Epithelial cell of esophagus (primary cell): ENCODE measurements at regions not wholly inside any gene's neighbourhood (a gene's known extent, or its start where the extent isn't known, plus 50 kb on each side); places are given as distances from the start of the nearest gene placed in this dataset.

Experiments
- DNase-seq: peaks from one replicate; pipeline ENCODE4 v3.0.0; 2010; ENCODE audit warnings: low read depth
- H3K4me3 ChIP-seq: 2 replicates; pipeline ENCODE4 v1.5.1; 2011; ENCODE audit warnings: mild to moderate bottlenecking, low read length, control low read depth
- TF ChIP-seq, protein P1 (sequence below): IDR thresholded peaks from 2 replicates; pipeline ENCODE4 v1.5.1; 2011; ENCODE audit warnings: low read depth, mild to moderate bottlenecking, low read length, control low read depth, inconsistent platforms; ENCODE audit not compliant: insufficient read depth; ENCODE audit errors: missing control alignments

DNA sequence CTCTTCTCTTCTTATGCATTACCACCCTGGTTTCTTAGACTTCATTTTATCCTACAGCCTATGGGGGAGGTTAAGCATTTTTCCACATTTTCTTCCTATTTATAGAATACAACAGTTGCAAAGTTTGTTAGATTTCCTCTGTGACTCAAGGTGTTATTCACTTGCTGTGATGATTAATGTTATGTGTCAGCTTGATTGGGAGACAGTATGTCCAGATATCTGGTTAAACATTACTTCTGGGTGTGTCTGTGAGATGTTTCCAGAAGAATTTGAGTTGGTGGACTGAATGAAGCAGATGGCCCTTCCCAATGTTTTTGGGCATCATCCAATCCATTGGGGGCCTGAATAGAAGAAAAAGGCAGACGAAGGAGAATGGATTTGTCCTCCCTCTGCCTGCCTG lies 131.3 kb downstream of the C6orf118 start:
- peak; percentile 87 for DNase-seq
- TF ChIP-seq, protein P1, sequence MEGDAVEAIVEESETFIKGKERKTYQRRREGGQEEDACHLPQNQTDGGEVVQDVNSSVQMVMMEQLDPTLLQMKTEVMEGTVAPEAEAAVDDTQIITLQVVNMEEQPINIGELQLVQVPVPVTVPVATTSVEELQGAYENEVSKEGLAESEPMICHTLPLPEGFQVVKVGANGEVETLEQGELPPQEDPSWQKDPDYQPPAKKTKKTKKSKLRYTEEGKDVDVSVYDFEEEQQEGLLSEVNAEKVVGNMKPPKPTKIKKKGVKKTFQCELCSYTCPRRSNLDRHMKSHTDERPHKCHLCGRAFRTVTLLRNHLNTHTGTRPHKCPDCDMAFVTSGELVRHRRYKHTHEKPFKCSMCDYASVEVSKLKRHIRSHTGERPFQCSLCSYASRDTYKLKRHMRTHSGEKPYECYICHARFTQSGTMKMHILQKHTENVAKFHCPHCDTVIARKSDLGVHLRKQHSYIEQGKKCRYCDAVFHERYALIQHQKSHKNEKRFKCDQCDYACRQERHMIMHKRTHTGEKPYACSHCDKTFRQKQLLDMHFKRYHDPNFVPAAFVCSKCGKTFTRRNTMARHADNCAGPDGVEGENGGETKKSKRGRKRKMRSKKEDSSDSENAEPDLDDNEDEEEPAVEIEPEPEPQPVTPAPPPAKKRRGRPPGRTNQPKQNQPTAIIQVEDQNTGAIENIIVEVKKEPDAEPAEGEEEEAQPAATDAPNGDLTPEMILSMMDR = no peak
- H3K4me3 ChIP-seq = no peak overlapping the region

DNA sequence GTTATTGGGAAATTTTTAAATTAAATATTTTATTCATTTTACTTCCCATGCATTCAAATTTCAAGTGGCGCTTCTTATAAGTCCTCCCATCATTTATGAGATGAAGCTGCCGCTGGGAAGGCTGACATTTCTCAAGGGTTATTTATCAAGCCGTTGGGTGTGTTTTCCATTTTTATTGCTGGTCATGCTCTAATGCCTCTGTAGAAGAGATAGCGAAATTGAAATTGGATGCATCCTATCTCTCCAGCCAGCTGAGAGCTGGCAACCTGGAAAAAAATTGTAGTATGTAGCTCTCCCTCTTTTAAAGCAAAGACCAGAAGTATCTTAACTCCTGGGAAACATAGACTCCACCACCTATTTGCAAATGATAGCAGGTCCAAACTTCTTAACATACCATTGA lies 135.9 kb downstream of the C6orf118 start:
- H3K4me3 ChIP-seq = no peak overlapping the region
- TF ChIP-seq, protein P1 = no peak
- no peak for DNase-seq

- no peak overlapping the region for H3K4me3 ChIP-seq
- TF ChIP-seq, protein P1 = no peak
- no peak for DNase-seq
Measured at GRCh38 chr6:165167861-165168260, 141.5 kb downstream of the C6orf118 start.

- H3K4me3 ChIP-seq = no peak overlapping the region
- DNase-seq = no peak
- TF ChIP-seq, protein P1 = no peak
Measured at GRCh38 chr6:165167311-165167710, 142.1 kb downstream of the C6orf118 start.

DNA sequence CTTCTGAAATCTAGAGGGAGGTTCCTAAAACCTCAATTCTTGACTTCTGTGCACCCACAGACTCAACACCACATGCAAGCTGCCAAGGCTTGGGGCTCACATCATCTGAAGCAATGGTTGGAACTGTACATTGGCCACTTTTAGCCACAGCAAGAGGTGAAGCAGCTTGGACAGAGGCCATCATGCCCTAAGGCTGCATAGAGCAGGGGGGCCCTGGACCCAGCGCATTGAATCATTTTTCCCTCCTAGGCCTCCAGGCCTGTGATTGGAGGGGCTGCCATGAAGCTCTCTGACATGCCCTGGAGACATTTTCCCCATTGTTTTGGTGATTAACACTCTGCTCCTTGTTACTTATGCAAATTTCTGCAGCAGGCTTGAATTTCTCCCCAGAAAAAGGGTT lies 145.9 kb downstream of the C6orf118 start:
- no peak for DNase-seq
- no peak overlapping the region for H3K4me3 ChIP-seq
- TF ChIP-seq, protein P1 = no peak

GRCh38 chr6:165159460-165159859 lies 149.9 kb downstream of the C6orf118 start:
- no peak for DNase-seq
- no peak overlapping the region for H3K4me3 ChIP-seq
- TF ChIP-seq, protein P1 = no peak

DNA sequence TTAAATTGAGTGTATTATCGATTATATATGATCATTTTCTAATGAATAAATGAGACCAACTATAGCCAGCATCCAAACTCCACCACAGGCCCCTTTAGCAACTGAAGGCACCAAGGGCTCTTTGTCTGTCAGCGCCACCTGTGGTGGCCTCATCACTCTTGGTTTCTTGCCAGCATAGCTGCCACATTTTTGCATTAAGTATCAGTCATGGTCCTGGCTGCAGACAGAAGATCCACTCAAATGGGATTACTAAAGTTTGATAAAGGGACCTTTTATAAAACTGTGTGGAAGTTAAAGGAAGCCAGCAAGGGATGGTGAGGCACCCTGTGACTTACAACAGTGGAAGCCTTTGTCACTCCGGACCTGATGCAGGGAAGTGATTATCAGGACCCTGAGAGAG lies 162.9 kb downstream of the C6orf118 start:
- no peak overlapping the region for H3K4me3 ChIP-seq
- no peak for DNase-seq
- TF ChIP-seq, protein P1 = no peak
